Panc1 (cell line): ENCODE measurements at regions not wholly inside any gene's neighbourhood (a gene's known extent, or its start where the extent isn't known, plus 50 kb on each side); places are given as distances from the start of the nearest gene placed in this dataset.

Experiments used
- ATAC-seq: fragments of 200-7000 bp; cut with Tn5 transposase; 2 replicates; pipeline ENCODE4 v1.9.1; 2020; ENCODE audit warnings: mild to moderate bottlenecking, moderate library complexity
- BruUV-seq: library from RNA; stranded (reverse); fragments of 400-500 nt; replicated peaks from 2 replicates; lab custom pipeline; 2021; lab: Mats Ljungman, UMichigan
- CTCF ChIA-PET: fragments of 300-600 bp; sonication (Branson Sonifier 250); formaldehyde crosslinking; loops from one replicate; lab custom pipeline; 2022; ENCODE audit warnings: antibody characterized with exemption; lab: Charles Lee
- POLR2A ChIA-PET: fragments of 300-600 bp; sonication (Branson Sonifier 250); formaldehyde crosslinking; loops from one replicate; lab custom pipeline; 2022; ENCODE audit warnings: antibody characterized with exemption; lab: Charles Lee
- DNase-seq: peaks from one replicate; pipeline ENCODE4 v3.0.0-alpha.2; 2010; ENCODE audit warnings: low read depth, low spot score
- H3K27ac ChIP-seq: 2 replicates; pipeline ENCODE4 v1.5.1; 2011; ENCODE audit warnings: mild to moderate bottlenecking, low read length, inconsistent platforms
- H3K27me3 ChIP-seq: fragments of 200-500 bp; sonication (Bioruptor generic); 2 replicates; pipeline ENCODE4 v1.6.0; 2014; ENCODE audit warnings: low read length, inconsistent platforms; ENCODE audit not compliant: control insufficient read depth, insufficient read depth
- H3K36me3 ChIP-seq: fragments of 200-500 bp; sonication (Bioruptor generic); 2 replicates; pipeline ENCODE4 v1.5.1; 2014; ENCODE audit warnings: inconsistent platforms, mild to moderate bottlenecking, low read length, moderate library complexity; ENCODE audit not compliant: control insufficient read depth, insufficient read depth
- H3K4me1 ChIP-seq: 2 replicates; pipeline ENCODE4 v1.5.1; 2011; ENCODE audit warnings: inconsistent platforms, mild to moderate bottlenecking, low read length, moderate library complexity; ENCODE audit not compliant: control insufficient read depth, insufficient read depth
- H3K4me3 ChIP-seq, 2 experiments: 2 replicates each; pipeline ENCODE4 v1.5.1; 2011 to 2012; ENCODE audit warnings: low read depth in 2 of 2, low read length in 2 of 2, mild to moderate bottlenecking in 2 of 2, inconsistent platforms in 1 of 2, moderate library complexity in 1 of 2
- H3K9me3 ChIP-seq: fragments of 200-500 bp; sonication (Bioruptor generic); 2 replicates; pipeline ENCODE4 v1.5.1; 2014; ENCODE audit warnings: low read depth, mild to moderate bottlenecking, inconsistent platforms, low read length, moderate library complexity; ENCODE audit not compliant: control insufficient read depth, insufficient read depth
- POLR2AphosphoS5 ChIP-seq: IDR thresholded peaks from 2 replicates; pipeline ENCODE4 v1.6.1; 2012; ENCODE audit warnings: mild to moderate bottlenecking, low read depth, low read length, moderate library complexity
- SIN3A ChIP-seq: IDR thresholded peaks from 2 replicates; pipeline ENCODE4 v1.6.1; 2012; ENCODE audit warnings: low read depth, mild to moderate bottlenecking, low read length, moderate library complexity, borderline replicate concordance; ENCODE audit not compliant: insufficient read depth
- TCF7L2 ChIP-seq: IDR thresholded peaks from 2 replicates; pipeline ENCODE4 v1.6.1; 2011; ENCODE audit warnings: mild to moderate bottlenecking, low read depth, low read length, inconsistent platforms
- in situ Hi-C: cut with HindIII; loops from 2 replicates; pipeline ENCODE4 v1.10.0; 2016; ENCODE audit warnings: low sequenced_read_pairs, low pct_unique_long_range_greater_than_20kb
- intact Hi-C: fragments of 100-400 bp; cut with micrococcal nuclease; formaldehyde crosslinking; loops from one replicate; pipeline ENCODE4 v1.10.0; 2022; ENCODE audit not compliant: unreplicated experiment
- TF ChIP-seq, protein P1 (sequence below), 2 experiments: IDR thresholded peaks; 2 replicates each; pipeline ENCODE4 v1.6.1; 2011 to 2012; ENCODE audit warnings: low read depth in 2 of 2, control low read depth in 1 of 2, low read length in 1 of 2, mild to moderate bottlenecking in 1 of 2, moderate library complexity in 1 of 2; ENCODE audit not compliant: insufficient read depth in 1 of 2
- TF ChIP-seq, protein P2 (sequence below): fragments of 450-650 bp; IDR thresholded peaks from 2 replicates; pipeline ENCODE4 v1.5.1; 2017; ENCODE audit warnings: mild to moderate bottlenecking

- no peak for TF ChIP-seq TCF7L2
- TF ChIP-seq POLR2AphosphoS5 = no peak
- no peak for TF ChIP-seq SIN3A
- TF ChIP-seq, protein P1, sequence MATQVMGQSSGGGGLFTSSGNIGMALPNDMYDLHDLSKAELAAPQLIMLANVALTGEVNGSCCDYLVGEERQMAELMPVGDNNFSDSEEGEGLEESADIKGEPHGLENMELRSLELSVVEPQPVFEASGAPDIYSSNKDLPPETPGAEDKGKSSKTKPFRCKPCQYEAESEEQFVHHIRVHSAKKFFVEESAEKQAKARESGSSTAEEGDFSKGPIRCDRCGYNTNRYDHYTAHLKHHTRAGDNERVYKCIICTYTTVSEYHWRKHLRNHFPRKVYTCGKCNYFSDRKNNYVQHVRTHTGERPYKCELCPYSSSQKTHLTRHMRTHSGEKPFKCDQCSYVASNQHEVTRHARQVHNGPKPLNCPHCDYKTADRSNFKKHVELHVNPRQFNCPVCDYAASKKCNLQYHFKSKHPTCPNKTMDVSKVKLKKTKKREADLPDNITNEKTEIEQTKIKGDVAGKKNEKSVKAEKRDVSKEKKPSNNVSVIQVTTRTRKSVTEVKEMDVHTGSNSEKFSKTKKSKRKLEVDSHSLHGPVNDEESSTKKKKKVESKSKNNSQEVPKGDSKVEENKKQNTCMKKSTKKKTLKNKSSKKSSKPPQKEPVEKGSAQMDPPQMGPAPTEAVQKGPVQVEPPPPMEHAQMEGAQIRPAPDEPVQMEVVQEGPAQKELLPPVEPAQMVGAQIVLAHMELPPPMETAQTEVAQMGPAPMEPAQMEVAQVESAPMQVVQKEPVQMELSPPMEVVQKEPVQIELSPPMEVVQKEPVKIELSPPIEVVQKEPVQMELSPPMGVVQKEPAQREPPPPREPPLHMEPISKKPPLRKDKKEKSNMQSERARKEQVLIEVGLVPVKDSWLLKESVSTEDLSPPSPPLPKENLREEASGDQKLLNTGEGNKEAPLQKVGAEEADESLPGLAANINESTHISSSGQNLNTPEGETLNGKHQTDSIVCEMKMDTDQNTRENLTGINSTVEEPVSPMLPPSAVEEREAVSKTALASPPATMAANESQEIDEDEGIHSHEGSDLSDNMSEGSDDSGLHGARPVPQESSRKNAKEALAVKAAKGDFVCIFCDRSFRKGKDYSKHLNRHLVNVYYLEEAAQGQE (IDR thresholded peaks at IDR 0.05; ENCODE audit: insufficient read depth in 1 of 2, low read depth in 2 of 2, low read length in 1 of 2) = no peak
- TF ChIP-seq, protein P2, sequence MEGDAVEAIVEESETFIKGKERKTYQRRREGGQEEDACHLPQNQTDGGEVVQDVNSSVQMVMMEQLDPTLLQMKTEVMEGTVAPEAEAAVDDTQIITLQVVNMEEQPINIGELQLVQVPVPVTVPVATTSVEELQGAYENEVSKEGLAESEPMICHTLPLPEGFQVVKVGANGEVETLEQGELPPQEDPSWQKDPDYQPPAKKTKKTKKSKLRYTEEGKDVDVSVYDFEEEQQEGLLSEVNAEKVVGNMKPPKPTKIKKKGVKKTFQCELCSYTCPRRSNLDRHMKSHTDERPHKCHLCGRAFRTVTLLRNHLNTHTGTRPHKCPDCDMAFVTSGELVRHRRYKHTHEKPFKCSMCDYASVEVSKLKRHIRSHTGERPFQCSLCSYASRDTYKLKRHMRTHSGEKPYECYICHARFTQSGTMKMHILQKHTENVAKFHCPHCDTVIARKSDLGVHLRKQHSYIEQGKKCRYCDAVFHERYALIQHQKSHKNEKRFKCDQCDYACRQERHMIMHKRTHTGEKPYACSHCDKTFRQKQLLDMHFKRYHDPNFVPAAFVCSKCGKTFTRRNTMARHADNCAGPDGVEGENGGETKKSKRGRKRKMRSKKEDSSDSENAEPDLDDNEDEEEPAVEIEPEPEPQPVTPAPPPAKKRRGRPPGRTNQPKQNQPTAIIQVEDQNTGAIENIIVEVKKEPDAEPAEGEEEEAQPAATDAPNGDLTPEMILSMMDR = no peak
- BruUV-seq = no TSS peak
- no peak for DNase-seq
- ATAC-seq = no peak
- ChIA-PET CTCF (interaction anchor here (0.7 kb wide), 1 partner anchor 18 kb away, joined by 3 read pairs; no protein-coding TSS in a partner anchor), POLR2A (no interaction called here)
- H3K4me3 ChIP-seq = no peak overlapping the region
- H3K4me1 ChIP-seq = peaks cover 49% of the 10 kb centered on the region
- no peaks in the 10 kb centered on the region for H3K27me3 ChIP-seq
- H3K27ac ChIP-seq = peak overlapping the region; percentile 77
- H3K9me3 ChIP-seq = no peaks in the 10 kb centered on the region
- intact Hi-C loops (loop anchor here (5.0 kb wide), 1 partner anchor 102 kb away; the partner anchor contains the start of gene DUSP5), in situ Hi-C loops (no loop called here)
- no peaks in the 10 kb centered on the region for H3K36me3 ChIP-seq
Observed at GRCh38 chr10:110394898-110395297, 90.2 kb upstream of the SMNDC1 start.

DNA sequence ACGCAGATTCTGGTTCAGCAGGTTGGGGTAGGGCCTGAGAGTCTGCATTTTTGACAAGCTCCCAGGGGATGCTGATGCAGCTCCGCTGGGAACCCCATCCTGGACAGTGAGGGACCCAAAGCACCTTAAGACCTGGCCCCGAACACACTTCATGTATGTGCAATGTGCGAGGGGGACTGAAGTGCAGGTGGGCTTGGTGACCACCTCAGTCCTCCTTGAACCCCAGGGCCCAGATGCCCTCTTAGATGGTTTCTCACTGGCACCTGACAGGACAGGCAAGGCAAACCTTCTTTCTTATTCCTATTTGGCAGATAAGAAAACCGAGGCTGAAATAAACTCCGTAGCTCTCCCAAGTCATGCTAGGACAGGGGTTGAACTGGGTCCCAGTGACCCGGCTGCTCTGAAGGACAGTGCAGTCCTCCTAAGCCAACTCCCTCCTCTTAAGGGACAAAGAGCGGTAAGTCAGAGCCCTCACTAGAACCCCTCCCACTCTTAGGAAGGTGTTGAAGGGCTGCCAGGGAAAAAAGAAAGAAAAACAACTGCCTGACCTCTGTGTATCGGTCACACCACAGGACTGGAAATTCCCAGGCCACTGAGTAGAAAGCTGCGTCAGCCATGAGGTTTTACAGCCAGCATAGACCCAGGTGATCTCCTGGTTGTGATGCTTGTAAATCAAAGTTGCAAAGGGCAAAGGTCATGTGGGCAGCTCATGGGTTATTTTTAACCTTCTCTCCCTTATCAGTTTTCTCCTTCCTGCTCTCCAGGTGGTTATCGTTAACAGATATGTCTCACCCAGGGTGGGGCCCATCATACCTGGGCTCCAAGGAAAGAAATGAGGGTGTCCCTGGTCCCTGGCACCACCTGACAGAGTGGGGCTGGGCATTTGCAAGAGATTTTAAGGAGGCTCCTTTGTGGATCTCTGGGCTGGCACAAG lies 90.9 kb upstream of the SMNDC1 start:
- Histone ChIP-seq H3K36me3 (no peaks in the 10 kb centered on the region), H3K27me3 (no peaks in the 10 kb centered on the region), H3K9me3 (no peaks in the 10 kb centered on the region), H3K4me1 (peaks cover 49% of the 10 kb centered on the region), H3K4me3 (no peak overlapping the region), H3K27ac (peak overlapping the region; percentile 77)
- POLR2A ChIA-PET = interaction anchor here (0.6 to 1.2 kb wide), 2 partner anchors 28 to 40 kb away, joined by 3 read pairs; no protein-coding TSS in a partner anchor
- TF ChIP-seq POLR2AphosphoS5 (peak; percentile 83), SIN3A (no peak), TCF7L2 (peak; percentile 75; the same call in 1 of the 2 replicates)
- TF ChIP-seq, protein P1 (IDR thresholded peaks at IDR 0.05; ENCODE audit: insufficient read depth in 1 of 2, low read depth in 2 of 2, low read length in 1 of 2) = no peak
- TF ChIP-seq, protein P2 = no peak
- ATAC-seq (peak; percentile 79), DNase-seq (peak; percentile 87)
- in situ Hi-C loops = no loop called here
- intact Hi-C loops = loop anchor here (5.0 kb wide), 1 partner anchor 102 kb away; the partner anchor contains the start of gene DUSP5
- CTCF ChIA-PET = no interaction called here
- BruUV-seq = no TSS peak
